ENCODE measurements at regions not wholly inside any gene's neighbourhood (a gene's known extent, or its start where the extent isn't known, plus 50 kb on each side); places are given as distances from the start of the nearest gene placed in this dataset.
"Not testable (repeated sequence)": the region's sequence is repeated elsewhere in the genome, so short reads cannot be mapped to it uniquely, and the experiment has no call there.

DNA sequence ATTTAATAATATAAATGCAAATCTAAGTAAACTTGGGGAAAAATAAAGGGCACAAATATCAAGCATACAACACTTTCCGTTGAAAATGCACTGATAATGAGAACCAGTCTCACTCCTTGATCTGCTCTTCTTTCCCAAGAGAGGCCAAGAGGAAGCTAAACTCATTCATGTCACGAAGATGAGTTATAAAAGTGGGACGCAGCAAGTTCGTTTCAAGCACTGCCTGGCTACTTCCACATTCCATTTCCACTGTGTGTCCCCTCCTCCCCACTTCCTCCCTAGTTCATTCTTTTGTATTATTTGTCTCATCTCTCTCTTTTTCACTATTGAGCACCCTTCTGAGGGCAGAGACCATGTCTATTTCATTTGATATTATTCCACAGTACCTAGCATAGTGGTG is 158.1 kb downstream of the SLC24A2 start:
- Histone ChIP-seq H3K27me3 (no peaks in the 10 kb centered on the region), H3K9me3 (no peaks in the 10 kb centered on the region), H3K36me3 (no peaks in the 10 kb centered on the region), H3K4me1 (no peaks in the 10 kb centered on the region), H3K4me3 (no peak overlapping the region), H3K27ac (no peak overlapping the region)
- ATAC-seq = no peak
- intact Hi-C loops (cut with DNase I) = no loop called here
- no peak for DNase-seq
- TF ChIP-seq, protein P1, sequence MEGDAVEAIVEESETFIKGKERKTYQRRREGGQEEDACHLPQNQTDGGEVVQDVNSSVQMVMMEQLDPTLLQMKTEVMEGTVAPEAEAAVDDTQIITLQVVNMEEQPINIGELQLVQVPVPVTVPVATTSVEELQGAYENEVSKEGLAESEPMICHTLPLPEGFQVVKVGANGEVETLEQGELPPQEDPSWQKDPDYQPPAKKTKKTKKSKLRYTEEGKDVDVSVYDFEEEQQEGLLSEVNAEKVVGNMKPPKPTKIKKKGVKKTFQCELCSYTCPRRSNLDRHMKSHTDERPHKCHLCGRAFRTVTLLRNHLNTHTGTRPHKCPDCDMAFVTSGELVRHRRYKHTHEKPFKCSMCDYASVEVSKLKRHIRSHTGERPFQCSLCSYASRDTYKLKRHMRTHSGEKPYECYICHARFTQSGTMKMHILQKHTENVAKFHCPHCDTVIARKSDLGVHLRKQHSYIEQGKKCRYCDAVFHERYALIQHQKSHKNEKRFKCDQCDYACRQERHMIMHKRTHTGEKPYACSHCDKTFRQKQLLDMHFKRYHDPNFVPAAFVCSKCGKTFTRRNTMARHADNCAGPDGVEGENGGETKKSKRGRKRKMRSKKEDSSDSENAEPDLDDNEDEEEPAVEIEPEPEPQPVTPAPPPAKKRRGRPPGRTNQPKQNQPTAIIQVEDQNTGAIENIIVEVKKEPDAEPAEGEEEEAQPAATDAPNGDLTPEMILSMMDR (IDR thresholded peaks at IDR 0.05) = no peak

GRCh38 chr9:19629488-19629887 is 159.3 kb downstream of the SLC24A2 start:
- DNase-seq (no peak), ATAC-seq (no peak)
- TF ChIP-seq, protein P1 (IDR thresholded peaks at IDR 0.05) = no peak
- Histone ChIP-seq H3K27me3 (no peaks in the 10 kb centered on the region), H3K9me3 (no peaks in the 10 kb centered on the region), H3K4me1 (no peaks in the 10 kb centered on the region), H3K27ac (no peak overlapping the region), H3K36me3 (no peaks in the 10 kb centered on the region), H3K4me3 (no peak overlapping the region)
- intact Hi-C loops (cut with DNase I) = no loop called here

DNA sequence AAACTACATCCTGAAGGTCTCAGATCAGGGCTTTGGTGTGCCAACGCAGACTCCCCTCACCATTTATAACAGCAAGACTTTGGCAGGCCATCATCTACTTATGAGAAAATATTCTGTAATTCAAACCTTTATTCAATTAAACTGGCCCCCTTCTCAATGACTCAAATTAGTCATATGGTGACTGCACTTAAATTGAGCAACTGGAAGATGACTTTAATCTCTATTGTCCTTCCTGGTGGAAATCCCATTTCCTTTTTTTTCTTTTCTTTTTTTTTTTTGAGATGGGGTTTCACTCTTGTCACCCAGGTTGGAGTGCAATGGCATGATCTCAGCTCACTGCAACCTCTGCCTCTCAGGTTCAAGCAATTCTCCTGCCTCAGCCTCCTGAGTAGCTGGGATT is 163.4 kb downstream of the SLC24A2 start:
- ATAC-seq; H3K36me3 ChIP-seq; intact Hi-C loops (cut with DNase I): not testable (repeated sequence)

DNA sequence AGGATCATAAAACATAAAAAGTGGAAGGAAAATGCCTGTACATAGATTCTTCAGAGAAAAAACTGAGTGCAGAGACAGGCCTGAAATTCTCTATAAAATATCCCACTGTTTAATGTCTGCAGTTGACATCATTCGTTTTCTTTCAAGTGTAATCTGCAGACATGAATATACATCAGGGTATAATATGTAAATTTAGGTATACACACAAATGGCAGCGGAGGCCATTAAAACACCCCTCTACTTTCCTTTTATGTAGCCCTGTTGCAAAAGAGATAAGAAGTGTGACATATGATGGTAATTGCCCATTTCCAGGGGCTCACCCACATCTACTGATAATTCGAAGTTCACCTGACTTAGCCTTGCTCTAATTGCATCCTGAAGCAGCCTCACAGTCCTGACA is 164.3 kb downstream of the SLC24A2 start:
- Histone ChIP-seq H3K9me3 (no peaks in the 10 kb centered on the region), H3K4me3 (no peak overlapping the region), H3K4me1 (no peaks in the 10 kb centered on the region), H3K36me3 (no peaks in the 10 kb centered on the region), H3K27ac (no peak overlapping the region), H3K27me3 (no peaks in the 10 kb centered on the region)
- DNase-seq (no peak), ATAC-seq (no peak)
- TF ChIP-seq, protein P1 (IDR thresholded peaks at IDR 0.05) = no peak
- intact Hi-C loops (cut with DNase I) = no loop called here

More for the DNA sequence above, 163.4 kb downstream of the SLC24A2 start:
- H3K27ac ChIP-seq, H3K4me1 ChIP-seq, H3K4me3 ChIP-seq, H3K9me3 ChIP-seq, H3K27me3 ChIP-seq, DNase-seq: not testable (repeated sequence)

DNA sequence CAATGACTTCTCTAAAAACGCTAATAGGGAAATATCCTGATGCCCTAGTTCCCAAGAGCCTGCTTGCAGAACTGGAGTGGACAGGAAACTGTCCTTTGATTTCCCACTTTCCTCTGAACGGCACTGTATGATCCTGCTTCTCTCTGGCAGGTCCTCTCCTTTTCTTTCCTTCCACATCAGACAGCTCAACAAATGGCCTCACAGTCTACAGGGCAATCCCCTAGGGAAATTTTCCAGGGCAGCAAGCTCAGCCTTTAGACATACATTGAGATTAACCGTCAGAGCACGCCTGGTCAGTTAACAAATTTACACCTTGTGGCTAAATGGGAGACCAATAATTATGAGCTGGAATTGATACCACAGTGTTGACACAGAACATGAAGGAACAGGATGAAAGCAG is 164.9 kb downstream of the SLC24A2 start:
- no peaks in the 10 kb centered on the region for H3K27me3 ChIP-seq
- no peaks in the 10 kb centered on the region for H3K9me3 ChIP-seq
- no peak for DNase-seq
- H3K27ac ChIP-seq = no peak overlapping the region
- TF ChIP-seq, protein P1 (IDR thresholded peaks at IDR 0.05) = no peak
- H3K4me1 ChIP-seq = no peaks in the 10 kb centered on the region
- no peak for ATAC-seq
- no peak overlapping the region for H3K4me3 ChIP-seq
- intact Hi-C loops (cut with DNase I) = no loop called here
- H3K36me3 ChIP-seq = no peaks in the 10 kb centered on the region

- intact Hi-C loops (cut with DNase I) = no loop called here
- H3K4me1 ChIP-seq = no peaks in the 10 kb centered on the region
- no peaks in the 10 kb centered on the region for H3K36me3 ChIP-seq
- no peaks in the 10 kb centered on the region for H3K27me3 ChIP-seq
- ATAC-seq (no peak), DNase-seq (no peak)
- no peak overlapping the region for H3K4me3 ChIP-seq
- TF ChIP-seq, protein P1 (IDR thresholded peaks at IDR 0.05) = no peak
- no peak overlapping the region for H3K27ac ChIP-seq
- no peaks in the 10 kb centered on the region for H3K9me3 ChIP-seq
Measured at GRCh38 chr9:19620326-19620725, 168.5 kb downstream of the SLC24A2 start.

All from left lung (tissue), 4 donors.